Neutrophil (primary cell): ENCODE measurements at regions not wholly inside any gene's neighbourhood (a gene's known extent, or its start where the extent isn't known, plus 50 kb on each side); places are given as distances from the start of the nearest gene placed in this dataset.
"Not testable (repeated sequence)": the region's sequence is repeated elsewhere in the genome, so short reads cannot be mapped to it uniquely, and the experiment has no call there.

Experiments
- H3K27ac ChIP-seq: fragments of 200-600 bp; sonication (generic); 2 replicates; pipeline ENCODE4 v1.5.1; 2016; ENCODE audit warnings: mild to moderate bottlenecking, moderate library complexity
- H3K27me3 ChIP-seq: fragments of 200-600 bp; sonication (generic); 2 replicates; pipeline ENCODE4 v1.6.0; 2016; ENCODE audit warnings: mild to moderate bottlenecking
- H3K36me3 ChIP-seq: fragments of 200-600 bp; sonication (generic); 2 replicates; pipeline ENCODE4 v1.5.1; 2017
- H3K4me1 ChIP-seq, 2 experiments: fragments of 200-600 bp in 1 of 2; sonication (generic) in 1 of 2; 1 replicate in 1 of 2; 2 replicates in 1 of 2; pipeline versions ENCODE4 v1.5.1 to v1.6.1; 2013 to 2016; ENCODE audit warnings: low read depth in 1 of 2, low read length in 1 of 2, mild to moderate bottlenecking in 1 of 2, moderate library complexity in 1 of 2; ENCODE audit not compliant: control insufficient read depth in 1 of 2, insufficient read depth in 1 of 2
- H3K4me3 ChIP-seq, 2 experiments: fragments of 200-600 bp in 1 of 2; sonication (generic) in 1 of 2; 1 replicate in 1 of 2; 2 replicates in 1 of 2; pipeline ENCODE4 v1.5.1; 2013 to 2016; ENCODE audit warnings: low read depth in 1 of 2, low read length in 1 of 2, mild to moderate bottlenecking in 1 of 2, moderate library complexity in 1 of 2
- H3K9me3 ChIP-seq: fragments of 200-600 bp; sonication (generic); 2 replicates; pipeline ENCODE4 v1.5.1; 2016
- TF ChIP-seq, protein P1 (sequence below): fragments of 200-600 bp; sonication (generic); IDR thresholded peaks from 2 replicates; pipeline ENCODE4 v1.5.1; 2016; ENCODE audit warnings: antibody characterized with exemption

DNA sequence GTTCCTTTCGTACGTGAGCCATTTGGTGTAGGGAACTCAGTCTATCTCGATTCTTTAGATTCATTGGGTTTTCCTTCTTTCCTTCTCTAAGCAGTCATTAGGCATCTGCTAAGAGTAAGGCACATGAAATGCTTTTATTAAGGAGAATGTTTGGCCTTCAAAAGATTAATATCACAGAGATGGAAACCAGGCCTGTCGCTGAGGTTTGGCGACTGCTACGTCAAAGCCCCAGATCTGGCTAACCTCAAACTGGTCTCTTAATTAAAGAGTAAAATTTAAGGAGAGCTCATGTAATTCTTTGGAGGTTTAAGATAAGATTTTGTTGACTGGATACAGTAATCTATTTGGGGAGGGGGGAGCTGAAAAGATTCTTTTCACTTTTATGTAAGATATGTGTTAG lies 189.8 kb downstream of the JCAD start:
- TF ChIP-seq, protein P1, sequence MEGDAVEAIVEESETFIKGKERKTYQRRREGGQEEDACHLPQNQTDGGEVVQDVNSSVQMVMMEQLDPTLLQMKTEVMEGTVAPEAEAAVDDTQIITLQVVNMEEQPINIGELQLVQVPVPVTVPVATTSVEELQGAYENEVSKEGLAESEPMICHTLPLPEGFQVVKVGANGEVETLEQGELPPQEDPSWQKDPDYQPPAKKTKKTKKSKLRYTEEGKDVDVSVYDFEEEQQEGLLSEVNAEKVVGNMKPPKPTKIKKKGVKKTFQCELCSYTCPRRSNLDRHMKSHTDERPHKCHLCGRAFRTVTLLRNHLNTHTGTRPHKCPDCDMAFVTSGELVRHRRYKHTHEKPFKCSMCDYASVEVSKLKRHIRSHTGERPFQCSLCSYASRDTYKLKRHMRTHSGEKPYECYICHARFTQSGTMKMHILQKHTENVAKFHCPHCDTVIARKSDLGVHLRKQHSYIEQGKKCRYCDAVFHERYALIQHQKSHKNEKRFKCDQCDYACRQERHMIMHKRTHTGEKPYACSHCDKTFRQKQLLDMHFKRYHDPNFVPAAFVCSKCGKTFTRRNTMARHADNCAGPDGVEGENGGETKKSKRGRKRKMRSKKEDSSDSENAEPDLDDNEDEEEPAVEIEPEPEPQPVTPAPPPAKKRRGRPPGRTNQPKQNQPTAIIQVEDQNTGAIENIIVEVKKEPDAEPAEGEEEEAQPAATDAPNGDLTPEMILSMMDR: no peak
- Histone ChIP-seq H3K27ac (no peak overlapping the region), H3K4me1 (no peaks in the 10 kb centered on the region)

DNA sequence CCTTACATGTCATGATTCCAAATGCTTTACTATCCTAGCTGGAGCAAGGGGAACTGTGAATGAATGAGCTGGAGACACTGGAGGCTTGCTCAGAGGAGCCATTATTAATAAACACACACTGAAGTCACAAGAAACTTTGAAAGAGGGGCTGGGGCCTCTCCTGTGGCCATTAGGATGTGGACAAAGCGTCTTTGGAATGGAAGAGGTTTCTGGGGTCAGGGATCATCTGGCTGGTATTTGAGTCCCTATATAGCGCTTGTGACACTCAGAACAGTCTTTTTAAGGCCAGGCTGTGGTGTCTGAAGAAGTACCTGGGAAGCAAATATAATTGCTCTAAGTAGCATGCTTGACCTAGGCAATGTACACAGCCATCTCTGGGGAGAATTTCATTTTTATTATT lies 193.0 kb downstream of the JCAD start:
- no peak overlapping the region for H3K27ac ChIP-seq
- no peaks in the 10 kb centered on the region for H3K36me3 ChIP-seq
- no peaks in the 10 kb centered on the region for H3K9me3 ChIP-seq
- H3K4me3 ChIP-seq: no peak overlapping the region
- H3K4me1 ChIP-seq: no peaks in the 10 kb centered on the region
- H3K27me3 ChIP-seq: no peaks in the 10 kb centered on the region
- TF ChIP-seq, protein P1: no peak

More for the DNA sequence above, 189.8 kb downstream of the JCAD start:
- H3K36me3 ChIP-seq: no peaks in the 10 kb centered on the region
- H3K27me3 ChIP-seq: peaks cover 25% of the 10 kb centered on the region
- H3K9me3 ChIP-seq: no peaks in the 10 kb centered on the region
- H3K4me3 ChIP-seq: no peak overlapping the region

DNA sequence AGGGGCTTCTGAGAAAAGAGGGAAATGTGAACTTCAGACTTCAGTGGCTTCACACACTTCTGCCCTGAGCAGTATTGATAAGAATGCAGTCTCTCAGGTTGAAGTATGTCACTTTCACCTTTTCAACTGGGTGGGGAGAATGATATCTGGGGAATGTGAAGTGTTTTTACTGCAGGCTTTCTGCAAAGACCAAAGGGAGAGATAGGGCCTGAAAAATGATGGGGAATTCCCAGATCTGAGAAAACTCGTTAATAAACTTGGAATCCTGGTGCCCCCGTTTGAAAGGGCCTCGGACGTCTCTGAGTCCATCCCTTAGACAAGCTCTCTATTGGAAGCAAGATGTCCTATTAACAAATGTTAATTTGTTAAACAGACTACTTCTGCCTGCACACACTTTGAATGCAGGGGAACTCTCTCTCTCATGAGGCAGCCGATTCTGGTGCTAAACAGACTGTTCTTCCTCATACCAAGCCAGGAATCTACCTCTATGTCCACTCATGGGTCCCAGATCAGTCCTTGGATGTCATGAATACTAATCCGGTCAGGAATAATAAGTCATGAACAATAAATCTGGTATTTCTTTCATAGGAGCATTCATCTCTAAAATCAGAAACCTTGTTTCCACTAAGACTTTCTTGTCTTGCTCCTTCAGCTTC lies 193.6 kb downstream of the JCAD start:
- Histone ChIP-seq H3K36me3 (no peaks in the 10 kb centered on the region), H3K27ac (no peak overlapping the region), H3K27me3 (no peaks in the 10 kb centered on the region), H3K9me3 (no peaks in the 10 kb centered on the region), H3K4me3 (no peak overlapping the region), H3K4me1 (no peaks in the 10 kb centered on the region)
- TF ChIP-seq, protein P1: no peak

DNA sequence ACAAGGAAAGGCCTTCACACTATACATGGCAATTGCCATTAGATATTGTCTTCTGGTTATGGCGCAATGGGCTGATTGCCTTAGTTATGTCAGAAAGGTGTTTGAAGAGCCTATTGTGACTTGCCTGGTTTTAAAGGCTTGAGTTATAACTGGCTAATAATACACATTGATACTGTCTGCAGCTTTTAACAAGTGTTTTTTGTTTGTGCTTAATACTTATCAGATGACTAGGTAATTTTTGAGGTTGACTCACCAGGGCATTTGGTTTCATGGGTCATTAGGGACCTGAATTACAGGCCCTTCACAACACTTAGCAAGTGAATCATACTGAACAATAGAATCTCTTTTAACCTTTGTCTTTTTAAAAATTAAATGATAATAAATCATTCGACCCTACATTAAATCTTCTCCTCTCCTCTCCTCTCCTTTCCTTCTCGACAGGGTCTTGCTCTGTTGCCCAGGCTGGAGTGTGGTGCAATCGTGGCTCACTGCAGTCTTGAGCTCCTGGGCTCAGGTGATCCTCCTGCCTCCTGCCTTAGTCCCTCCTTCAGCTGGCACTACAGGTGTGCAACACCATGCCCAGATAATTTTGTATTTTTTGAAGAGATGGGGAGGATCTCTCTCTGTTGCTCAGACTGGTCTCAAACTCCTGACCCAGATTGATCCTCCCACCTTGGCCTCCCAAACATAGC lies 196.3 kb downstream of the JCAD start:
- Histone ChIP-seq H3K4me3 (no peak overlapping the region), H3K4me1 (no peaks in the 10 kb centered on the region), H3K9me3 (no peaks in the 10 kb centered on the region), H3K36me3 (no peaks in the 10 kb centered on the region), H3K27ac (no peak overlapping the region), H3K27me3 (no peaks in the 10 kb centered on the region)
- TF ChIP-seq, protein P1: no peak

DNA sequence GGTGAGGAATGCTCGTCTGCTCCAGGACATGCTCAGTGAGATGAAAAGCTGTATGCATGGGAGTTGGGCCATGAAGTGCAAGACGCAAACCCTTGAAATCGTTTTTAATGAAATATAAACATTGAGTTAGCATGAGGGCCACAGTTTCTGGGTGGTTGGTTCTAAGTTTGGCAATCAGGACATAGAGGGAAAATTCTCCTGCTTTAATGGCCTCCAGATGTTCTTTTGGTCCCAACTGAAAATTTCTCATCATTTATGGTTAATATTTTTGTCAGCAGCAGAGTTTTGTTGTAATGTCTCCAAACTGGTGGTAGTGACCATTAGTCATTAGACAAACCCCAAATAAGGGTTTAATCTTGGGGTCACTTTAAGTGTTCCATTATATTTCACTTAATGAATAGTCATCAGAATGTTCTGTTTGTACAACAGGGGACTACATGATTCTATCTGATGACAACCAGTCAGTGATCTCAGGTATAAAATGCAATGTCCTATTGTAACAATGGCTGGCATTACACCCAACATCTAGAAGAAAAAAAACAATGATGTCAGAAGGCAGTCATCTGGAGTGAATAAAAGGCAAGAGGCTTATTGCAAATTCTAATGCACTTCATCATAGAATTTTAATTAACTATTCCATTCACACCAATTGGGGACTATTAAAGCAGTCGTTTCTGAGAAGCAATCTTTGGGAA lies 197.4 kb downstream of the JCAD start:
- Histone ChIP-seq H3K27ac (no peak overlapping the region), H3K36me3 (no peaks in the 10 kb centered on the region), H3K4me1 (no peaks in the 10 kb centered on the region), H3K27me3 (no peaks in the 10 kb centered on the region), H3K4me3 (no peak overlapping the region), H3K9me3 (no peaks in the 10 kb centered on the region)
- TF ChIP-seq, protein P1: no peak

DNA sequence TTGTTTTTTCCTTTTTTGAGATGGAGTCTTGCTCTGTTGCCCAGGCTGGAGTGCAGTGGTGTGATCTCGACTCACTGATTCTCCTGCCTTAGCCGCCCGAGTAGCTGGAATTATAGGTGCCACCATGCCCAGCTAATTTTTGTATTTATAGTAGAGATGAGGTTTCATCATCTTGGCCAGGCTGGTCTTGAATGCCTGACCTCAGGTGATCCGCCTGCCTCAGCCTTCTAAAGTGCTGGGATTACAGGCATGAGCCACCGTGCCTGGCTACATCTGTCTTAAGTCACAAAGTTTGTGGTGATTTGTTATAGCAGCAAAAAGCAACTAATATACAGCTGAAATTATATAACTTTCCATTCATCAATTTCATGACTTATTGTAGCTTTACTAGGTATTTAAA lies 198.2 kb downstream of the JCAD start:
- H3K27ac ChIP-seq, H3K9me3 ChIP-seq, H3K27me3 ChIP-seq, H3K4me1 ChIP-seq, H3K36me3 ChIP-seq, H3K4me3 ChIP-seq: not testable (repeated sequence)
